ENCODE measurements at regions not wholly inside any gene's neighbourhood (a gene's known extent, or its start where the extent isn't known, plus 50 kb on each side); places are given as distances from the start of the nearest gene placed in this dataset.

DNA sequence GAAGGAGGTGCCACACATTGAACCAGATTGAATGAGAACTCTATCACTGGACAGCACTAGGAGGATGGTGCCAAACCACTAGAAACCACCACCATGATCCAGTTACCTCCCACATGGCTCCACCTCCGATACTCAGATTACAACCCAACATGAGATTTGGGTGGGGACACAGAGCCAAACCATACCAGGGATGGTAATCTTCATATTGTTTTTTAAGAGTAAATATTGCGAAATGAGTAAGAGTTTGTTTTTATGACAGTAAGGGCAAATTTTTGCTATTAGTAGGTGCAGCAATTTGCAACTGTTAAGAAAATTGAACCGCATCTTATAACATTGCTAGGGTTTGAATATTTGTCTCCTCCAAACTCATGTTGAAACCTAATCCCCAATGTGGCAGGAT is 891.5 kb downstream of the NLGN4X start:
- TF ChIP-seq EZH2phosphoT487 (IDR thresholded peaks at IDR 0.05; ENCODE audit: borderline replicate concordance, low read length) = no peak
- TF ChIP-seq, protein P1, sequence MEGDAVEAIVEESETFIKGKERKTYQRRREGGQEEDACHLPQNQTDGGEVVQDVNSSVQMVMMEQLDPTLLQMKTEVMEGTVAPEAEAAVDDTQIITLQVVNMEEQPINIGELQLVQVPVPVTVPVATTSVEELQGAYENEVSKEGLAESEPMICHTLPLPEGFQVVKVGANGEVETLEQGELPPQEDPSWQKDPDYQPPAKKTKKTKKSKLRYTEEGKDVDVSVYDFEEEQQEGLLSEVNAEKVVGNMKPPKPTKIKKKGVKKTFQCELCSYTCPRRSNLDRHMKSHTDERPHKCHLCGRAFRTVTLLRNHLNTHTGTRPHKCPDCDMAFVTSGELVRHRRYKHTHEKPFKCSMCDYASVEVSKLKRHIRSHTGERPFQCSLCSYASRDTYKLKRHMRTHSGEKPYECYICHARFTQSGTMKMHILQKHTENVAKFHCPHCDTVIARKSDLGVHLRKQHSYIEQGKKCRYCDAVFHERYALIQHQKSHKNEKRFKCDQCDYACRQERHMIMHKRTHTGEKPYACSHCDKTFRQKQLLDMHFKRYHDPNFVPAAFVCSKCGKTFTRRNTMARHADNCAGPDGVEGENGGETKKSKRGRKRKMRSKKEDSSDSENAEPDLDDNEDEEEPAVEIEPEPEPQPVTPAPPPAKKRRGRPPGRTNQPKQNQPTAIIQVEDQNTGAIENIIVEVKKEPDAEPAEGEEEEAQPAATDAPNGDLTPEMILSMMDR (IDR thresholded peaks at IDR 0.05; ENCODE audit: low read depth, low read length, poor library complexity, severe bottlenecking) = no peak

All from DOHH2 (cell line).